ENCODE measurements at regions not wholly inside any gene's neighbourhood (a gene's known extent, or its start where the extent isn't known, plus 50 kb on each side); places are given as distances from the start of the nearest gene placed in this dataset.

DNA sequence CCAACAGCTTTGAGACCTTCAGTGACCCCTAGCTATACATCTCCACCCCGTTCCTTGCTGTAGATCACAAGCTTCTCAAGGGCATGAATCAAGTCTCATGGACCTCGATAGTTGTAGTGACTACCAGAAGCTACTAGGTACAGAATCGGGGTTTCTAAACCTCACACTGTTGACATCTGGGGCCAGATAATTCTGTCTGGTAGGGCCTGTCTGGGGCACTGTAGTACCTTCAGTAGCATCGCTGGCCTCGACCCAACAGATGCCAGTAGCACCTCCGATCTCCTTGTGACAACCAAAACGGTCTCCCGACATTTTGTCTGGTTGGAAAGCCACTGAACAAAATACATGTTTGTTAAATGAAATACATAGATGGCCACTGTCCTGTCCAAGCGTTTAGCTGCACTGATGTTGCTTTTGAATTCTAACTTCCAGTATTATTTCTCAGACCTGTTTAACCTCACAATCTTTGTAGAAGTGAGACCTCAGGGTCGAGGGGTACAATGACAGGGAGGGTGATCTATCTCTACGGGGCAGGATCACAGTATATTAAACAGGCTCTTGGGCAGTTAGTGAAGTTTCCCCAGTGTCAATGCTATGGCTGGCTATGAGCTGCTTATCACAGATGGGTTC, 262.5 kb upstream of the IGF1R start:
- DNase-seq (no peak), ATAC-seq (no peak)
- Histone ChIP-seq H3K4me3 (no peak overlapping the region), H3K9me3 (no peaks in the 10 kb centered on the region), H3K36me3 (ENCODE audit: low read depth) (no peaks in the 10 kb centered on the region), H3K4me1 (ENCODE audit: low read depth) (no peaks in the 10 kb centered on the region)
- TF ChIP-seq, protein P1, sequence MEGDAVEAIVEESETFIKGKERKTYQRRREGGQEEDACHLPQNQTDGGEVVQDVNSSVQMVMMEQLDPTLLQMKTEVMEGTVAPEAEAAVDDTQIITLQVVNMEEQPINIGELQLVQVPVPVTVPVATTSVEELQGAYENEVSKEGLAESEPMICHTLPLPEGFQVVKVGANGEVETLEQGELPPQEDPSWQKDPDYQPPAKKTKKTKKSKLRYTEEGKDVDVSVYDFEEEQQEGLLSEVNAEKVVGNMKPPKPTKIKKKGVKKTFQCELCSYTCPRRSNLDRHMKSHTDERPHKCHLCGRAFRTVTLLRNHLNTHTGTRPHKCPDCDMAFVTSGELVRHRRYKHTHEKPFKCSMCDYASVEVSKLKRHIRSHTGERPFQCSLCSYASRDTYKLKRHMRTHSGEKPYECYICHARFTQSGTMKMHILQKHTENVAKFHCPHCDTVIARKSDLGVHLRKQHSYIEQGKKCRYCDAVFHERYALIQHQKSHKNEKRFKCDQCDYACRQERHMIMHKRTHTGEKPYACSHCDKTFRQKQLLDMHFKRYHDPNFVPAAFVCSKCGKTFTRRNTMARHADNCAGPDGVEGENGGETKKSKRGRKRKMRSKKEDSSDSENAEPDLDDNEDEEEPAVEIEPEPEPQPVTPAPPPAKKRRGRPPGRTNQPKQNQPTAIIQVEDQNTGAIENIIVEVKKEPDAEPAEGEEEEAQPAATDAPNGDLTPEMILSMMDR (IDR thresholded peaks at IDR 0.05) = no peak
- intact Hi-C loops (cut with DNase I, micrococcal nuclease) = no loop called here

DNA sequence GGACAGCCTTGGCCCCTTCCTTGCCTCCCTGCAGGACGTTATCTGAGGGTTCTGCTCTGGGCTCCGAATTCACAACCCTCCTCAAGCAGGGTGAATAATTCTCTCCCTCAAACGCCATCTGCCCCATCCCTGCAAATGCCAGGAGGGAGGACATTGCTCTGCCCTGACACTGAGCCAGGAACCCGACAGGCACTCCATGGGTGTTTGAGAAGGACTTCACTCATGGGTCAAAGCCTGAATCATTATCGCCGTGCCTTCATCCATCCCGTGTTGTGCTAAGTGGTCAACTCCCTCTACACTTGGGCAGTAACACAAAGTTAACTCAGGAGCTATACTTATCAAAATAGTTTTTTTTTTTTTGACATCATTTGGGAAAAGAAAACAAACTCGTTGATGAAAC, 261.8 kb upstream of the IGF1R start:
- Histone ChIP-seq H3K9me3 (no peaks in the 10 kb centered on the region), H3K36me3 (ENCODE audit: low read depth) (no peaks in the 10 kb centered on the region), H3K4me1 (ENCODE audit: low read depth) (no peaks in the 10 kb centered on the region), H3K4me3 (no peak overlapping the region)
- no peak for ATAC-seq
- TF ChIP-seq, protein P1 (IDR thresholded peaks at IDR 0.05) = no peak
- intact Hi-C loops (cut with DNase I, micrococcal nuclease) = no loop called here
- DNase-seq = no peak

DNA sequence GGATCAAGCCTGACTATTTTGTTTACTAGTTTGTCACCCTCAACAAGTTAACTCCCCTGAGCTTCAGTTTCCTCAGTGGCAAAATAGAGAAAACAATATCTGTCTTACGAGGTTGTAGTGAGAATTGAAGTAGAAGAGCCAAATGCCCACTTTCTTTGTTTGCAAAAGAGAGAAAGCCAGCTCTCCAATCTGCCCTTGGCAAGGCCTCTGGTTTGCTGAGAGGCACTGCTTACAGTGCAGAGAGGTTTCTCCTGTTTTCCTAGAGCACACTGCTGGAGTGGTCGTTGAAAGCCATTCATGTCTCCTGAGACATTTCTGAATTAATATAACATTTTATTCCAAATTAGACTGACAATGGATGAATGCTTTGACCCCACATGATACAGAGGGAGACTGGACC, 260.5 kb upstream of the IGF1R start:
- DNase-seq (no peak), ATAC-seq (no peak)
- H3K4me3 ChIP-seq = no peak overlapping the region
- no peaks in the 10 kb centered on the region for H3K4me1 ChIP-seq (ENCODE audit: low read depth)
- intact Hi-C loops (cut with DNase I, micrococcal nuclease) = no loop called here
- TF ChIP-seq, protein P1 (IDR thresholded peaks at IDR 0.05) = no peak
- no peaks in the 10 kb centered on the region for H3K36me3 ChIP-seq (ENCODE audit: low read depth)
- H3K9me3 ChIP-seq = no peaks in the 10 kb centered on the region

DNA sequence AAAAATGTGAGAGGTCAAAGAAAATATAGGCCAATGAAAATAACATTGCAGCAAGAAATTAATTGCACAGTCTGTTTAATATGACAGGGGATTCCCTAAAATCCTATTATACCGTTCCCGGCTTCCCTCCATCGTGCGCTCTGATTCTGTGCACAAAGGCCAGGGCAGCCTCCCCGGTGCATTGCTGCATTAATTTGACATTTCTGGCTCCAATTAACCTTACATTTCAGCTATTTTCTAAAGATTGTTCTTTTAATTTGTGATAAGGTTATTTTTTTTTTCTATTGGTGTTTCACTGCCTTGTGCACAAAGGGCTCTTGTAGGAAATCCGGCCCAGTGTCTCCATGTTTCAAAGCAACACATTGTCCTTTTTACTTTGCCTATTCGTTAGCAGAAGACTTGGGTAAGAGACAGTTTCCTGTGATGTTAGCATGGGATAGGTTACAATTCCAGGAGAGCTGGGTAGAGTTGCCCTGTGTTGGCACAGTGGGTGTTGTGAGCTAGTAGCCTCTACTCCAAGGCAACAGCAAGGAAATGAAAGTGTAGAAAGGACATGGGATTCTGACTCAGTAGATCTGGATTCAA, 257.3 kb upstream of the IGF1R start:
- no peaks in the 10 kb centered on the region for H3K36me3 ChIP-seq (ENCODE audit: low read depth)
- intact Hi-C loops (cut with DNase I, micrococcal nuclease) = no loop called here
- ATAC-seq = no peak

DNA sequence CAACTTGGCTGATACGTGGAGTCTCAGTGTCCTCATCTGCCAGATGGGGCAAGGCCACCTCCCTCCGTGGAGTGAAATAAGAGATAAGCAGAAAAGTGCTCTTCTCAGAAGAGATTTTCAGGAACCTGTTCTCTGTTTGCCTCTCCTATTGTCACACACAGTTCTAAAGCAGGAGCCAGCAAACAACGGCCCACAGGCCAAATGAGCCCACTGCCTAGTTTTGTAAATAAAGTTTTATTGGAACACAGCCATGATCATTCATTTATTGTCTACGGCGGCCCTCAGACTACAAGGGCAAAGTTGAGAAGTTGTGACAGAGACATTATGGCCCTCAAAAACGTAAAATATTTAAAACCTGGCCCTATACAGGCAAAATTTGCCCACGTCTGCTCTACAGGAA, 256.8 kb upstream of the IGF1R start:
- no peak for ATAC-seq
- no peak overlapping the region for H3K4me3 ChIP-seq

More for the DNA sequence above, 257.3 kb upstream of the IGF1R start:
- Histone ChIP-seq H3K4me1 (ENCODE audit: low read depth) (no peaks in the 10 kb centered on the region), H3K9me3 (no peaks in the 10 kb centered on the region), H3K4me3 (no peak overlapping the region)
- TF ChIP-seq, protein P1 (IDR thresholded peaks at IDR 0.05) = no peak
- no peak for DNase-seq

More for the DNA sequence above, 256.8 kb upstream of the IGF1R start:
- intact Hi-C loops (cut with DNase I, micrococcal nuclease) = no loop called here
- no peak for DNase-seq
- Histone ChIP-seq H3K36me3 (ENCODE audit: low read depth) (no peaks in the 10 kb centered on the region), H3K4me1 (ENCODE audit: low read depth) (no peaks in the 10 kb centered on the region), H3K9me3 (no peaks in the 10 kb centered on the region)
- TF ChIP-seq, protein P1 (IDR thresholded peaks at IDR 0.05) = no peak
